Lower leg skin (tissue), 3 donors: ENCODE measurements at regions not wholly inside any gene's neighbourhood (a gene's known extent, or its start where the extent isn't known, plus 50 kb on each side); places are given as distances from the start of the nearest gene placed in this dataset.

Experiments used
- POLR2A ChIP-seq, 2 donors: fragments of 450-650 bp; IDR thresholded peaks; one replicate each; pipeline ENCODE4 v1.6.1; 2016 to 2017; ENCODE audit warnings: antibody characterized with exemption in 2 of 2, mild to moderate bottlenecking in 1 of 2, moderate library complexity in 1 of 2
- TF ChIP-seq, protein P1 (sequence below), 3 donors: fragments of 450-650 bp; IDR thresholded peaks; one replicate each; pipeline ENCODE4 v1.5.1; 2016; ENCODE audit warnings: antibody characterized with exemption in 3 of 3, mild to moderate bottlenecking in 3 of 3, moderate library complexity in 2 of 3

DNA sequence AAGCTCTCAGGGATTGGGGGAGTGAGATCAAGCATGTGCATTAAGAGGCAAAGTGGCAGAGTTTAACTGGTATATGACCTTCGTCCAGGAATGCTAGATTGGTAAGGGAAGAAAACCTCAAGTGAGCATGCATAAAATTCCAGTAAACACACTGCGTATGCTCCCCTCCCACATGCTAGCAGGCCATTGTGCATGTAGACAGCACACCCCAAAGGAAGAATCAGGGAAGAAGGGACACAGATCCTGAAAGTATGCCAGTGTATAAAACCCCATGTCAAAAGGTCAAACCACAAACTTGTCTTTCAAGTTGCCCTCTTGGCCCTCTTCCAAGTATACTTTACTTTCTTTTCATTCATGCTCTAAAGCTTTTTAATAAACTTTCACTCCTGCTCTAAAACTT lies 405.2 kb upstream of the CNKSR2 start:
- TF ChIP-seq POLR2A (IDR thresholded peaks at IDR 0.05) = no peak
- TF ChIP-seq, protein P1, sequence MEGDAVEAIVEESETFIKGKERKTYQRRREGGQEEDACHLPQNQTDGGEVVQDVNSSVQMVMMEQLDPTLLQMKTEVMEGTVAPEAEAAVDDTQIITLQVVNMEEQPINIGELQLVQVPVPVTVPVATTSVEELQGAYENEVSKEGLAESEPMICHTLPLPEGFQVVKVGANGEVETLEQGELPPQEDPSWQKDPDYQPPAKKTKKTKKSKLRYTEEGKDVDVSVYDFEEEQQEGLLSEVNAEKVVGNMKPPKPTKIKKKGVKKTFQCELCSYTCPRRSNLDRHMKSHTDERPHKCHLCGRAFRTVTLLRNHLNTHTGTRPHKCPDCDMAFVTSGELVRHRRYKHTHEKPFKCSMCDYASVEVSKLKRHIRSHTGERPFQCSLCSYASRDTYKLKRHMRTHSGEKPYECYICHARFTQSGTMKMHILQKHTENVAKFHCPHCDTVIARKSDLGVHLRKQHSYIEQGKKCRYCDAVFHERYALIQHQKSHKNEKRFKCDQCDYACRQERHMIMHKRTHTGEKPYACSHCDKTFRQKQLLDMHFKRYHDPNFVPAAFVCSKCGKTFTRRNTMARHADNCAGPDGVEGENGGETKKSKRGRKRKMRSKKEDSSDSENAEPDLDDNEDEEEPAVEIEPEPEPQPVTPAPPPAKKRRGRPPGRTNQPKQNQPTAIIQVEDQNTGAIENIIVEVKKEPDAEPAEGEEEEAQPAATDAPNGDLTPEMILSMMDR (IDR thresholded peaks at IDR 0.05) = no peak
